ENCODE measurements at regions not wholly inside any gene's neighbourhood (a gene's known extent, or its start where the extent isn't known, plus 50 kb on each side); places are given as distances from the start of the nearest gene placed in this dataset.
"Not testable (repeated sequence)": the region's sequence is repeated elsewhere in the genome, so short reads cannot be mapped to it uniquely, and the experiment has no call there.

DNA sequence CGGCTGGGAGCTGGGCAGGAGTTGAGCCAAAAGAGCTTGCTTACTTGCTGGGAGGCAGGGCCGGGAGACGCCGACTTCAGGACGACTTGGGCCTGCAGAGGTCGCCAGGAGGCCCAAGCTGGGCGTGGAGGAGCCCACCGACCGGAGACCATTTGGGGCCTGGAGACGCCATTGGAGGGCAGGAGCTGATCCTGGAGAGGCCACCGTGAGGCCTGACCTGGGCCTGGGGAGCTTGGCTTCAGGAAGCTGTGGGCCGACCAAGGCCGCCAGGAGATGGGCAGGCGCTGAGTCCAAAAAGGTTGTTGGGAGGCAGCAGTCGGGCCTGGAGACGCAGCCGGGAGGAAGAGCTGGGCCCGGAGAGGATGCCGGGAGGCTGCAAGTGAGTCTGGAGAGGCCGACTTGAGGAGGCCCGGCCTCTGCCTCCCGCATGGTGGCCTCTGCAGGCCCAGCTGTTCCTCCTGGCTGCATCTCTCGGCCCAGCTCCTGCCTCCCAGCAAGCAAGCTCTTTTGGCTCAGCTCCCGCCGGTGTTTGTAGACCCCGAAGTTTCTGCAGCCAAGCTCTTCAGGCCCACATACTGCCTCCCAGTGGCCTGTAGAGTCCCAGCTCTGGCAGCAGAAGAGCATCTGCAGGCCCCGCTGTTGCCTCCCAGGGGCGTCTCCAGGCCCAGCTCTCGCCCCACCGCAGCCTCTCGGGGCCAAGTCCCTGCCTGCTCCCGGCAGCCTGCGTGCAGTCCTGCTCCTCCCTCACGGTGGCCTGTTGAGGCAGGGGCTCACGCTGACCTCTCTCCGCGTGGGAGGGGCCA, 119.7 kb downstream of the SEPTIN14 start:
- TF ChIP-seq, protein P1, sequence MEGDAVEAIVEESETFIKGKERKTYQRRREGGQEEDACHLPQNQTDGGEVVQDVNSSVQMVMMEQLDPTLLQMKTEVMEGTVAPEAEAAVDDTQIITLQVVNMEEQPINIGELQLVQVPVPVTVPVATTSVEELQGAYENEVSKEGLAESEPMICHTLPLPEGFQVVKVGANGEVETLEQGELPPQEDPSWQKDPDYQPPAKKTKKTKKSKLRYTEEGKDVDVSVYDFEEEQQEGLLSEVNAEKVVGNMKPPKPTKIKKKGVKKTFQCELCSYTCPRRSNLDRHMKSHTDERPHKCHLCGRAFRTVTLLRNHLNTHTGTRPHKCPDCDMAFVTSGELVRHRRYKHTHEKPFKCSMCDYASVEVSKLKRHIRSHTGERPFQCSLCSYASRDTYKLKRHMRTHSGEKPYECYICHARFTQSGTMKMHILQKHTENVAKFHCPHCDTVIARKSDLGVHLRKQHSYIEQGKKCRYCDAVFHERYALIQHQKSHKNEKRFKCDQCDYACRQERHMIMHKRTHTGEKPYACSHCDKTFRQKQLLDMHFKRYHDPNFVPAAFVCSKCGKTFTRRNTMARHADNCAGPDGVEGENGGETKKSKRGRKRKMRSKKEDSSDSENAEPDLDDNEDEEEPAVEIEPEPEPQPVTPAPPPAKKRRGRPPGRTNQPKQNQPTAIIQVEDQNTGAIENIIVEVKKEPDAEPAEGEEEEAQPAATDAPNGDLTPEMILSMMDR (IDR thresholded peaks at IDR 0.05; ENCODE audit: low read depth, low read length): not testable (repeated sequence)
- not testable (repeated sequence) for TF ChIP-seq EZH2phosphoT487 (IDR thresholded peaks at IDR 0.05; ENCODE audit: low read depth)
